Colonic mucosa (tissue), 1 donor: ENCODE measurements at regions not wholly inside any gene's neighbourhood (a gene's known extent, or its start where the extent isn't known, plus 50 kb on each side); places are given as distances from the start of the nearest gene placed in this dataset. TPM values are rescaled to one million over a fixed set of nuclear protein-coding genes. Genes with fewer than 3 reads are reported as not detected.

ENCODE experiments used
- microRNA-seq: library from miRNA; unstranded; fragments of <30 nt; microRNA quantifications from one replicate; pipeline ENCODE4, GENCODE V29; 2019
- donor health status: DM: no; HTN: no; CAD: no.

Small RNAs in the stretch of these regions (microRNA-seq; reads per million reads assigned to microRNA genes)
- gene MIR4445, result not detected
